ENCODE measurements at regions not wholly inside any gene's neighbourhood (a gene's known extent, or its start where the extent isn't known, plus 50 kb on each side); places are given as distances from the start of the nearest gene placed in this dataset.

GRCh38 chr2:65622951-65623535 is 190.6 kb upstream of the SPRED2 start:
- H3K23ac ChIP-seq (ENCODE audit: insufficient read length) = no peak overlapping the region
- H3K56ac ChIP-seq (replicated peaks; ENCODE audit: insufficient read length, low read depth, low read length) = no peak overlapping the region
- no peaks in the 10 kb centered on the region; a peak in 1 of 7 replicates for H3K27me3 ChIP-seq (replicated peaks in 1 of 4; ENCODE audit: control insufficient read depth in 3 of 4, extremely low read depth in 1 of 4, insufficient read depth in 3 of 4, low read length in 3 of 4)
- ChIA-PET POLR2A (ENCODE audit: partially characterized antibody) (no interaction called here), CTCF (ENCODE audit: partially characterized antibody) (interaction anchor here (1.2 kb wide), 1 partner anchor 412 kb away, joined by 4 read pairs; no protein-coding TSS in a partner anchor)
- H3K4me2 ChIP-seq (ENCODE audit: insufficient read depth in 1 of 2, low read depth in 2 of 2, low read length in 2 of 2) = no peak overlapping the region
- H4K20me1 ChIP-seq (replicated peaks in 1 of 2; ENCODE audit: control insufficient read depth in 1 of 2, insufficient read depth in 2 of 2, low read length in 2 of 2) = no peaks in the 10 kb centered on the region
- no peak overlapping the region for H4K91ac ChIP-seq (replicated peaks; ENCODE audit: insufficient read length, low read length)
- no peak overlapping the region for H2BK120ac ChIP-seq (replicated peaks; ENCODE audit: low read depth, low read length)
- H3K27ac ChIP-seq (ENCODE audit: low read depth, low read length) = no peak overlapping the region
- no peak overlapping the region for H4K5ac ChIP-seq (ENCODE audit: insufficient read length, low read depth, low read length)
- H2AK5ac ChIP-seq (ENCODE audit: low read depth, low read length) = no peak overlapping the region
- H2AFZ ChIP-seq (ENCODE audit: low read length) = no peak overlapping the region
- H3K36me3 ChIP-seq (ENCODE audit: control insufficient read depth in 2 of 4, insufficient read depth in 4 of 4, low read length in 3 of 4) = no peaks in the 10 kb centered on the region
- H3K18ac ChIP-seq (ENCODE audit: extremely low read depth, low read length) = no peak overlapping the region
- DNase-seq (ENCODE audit: low read depth in 1 of 2, low spot score in 2 of 2) (no peak), FAIRE-seq (no peak)
- no peaks in the 10 kb centered on the region for H3K9me3 ChIP-seq (ENCODE audit: insufficient read depth in 2 of 2, low read depth in 1 of 2, low read length in 1 of 2)
- H2BK12ac ChIP-seq (ENCODE audit: low read depth, low read length) = no peak overlapping the region
- no peak overlapping the region for H3K4me3 ChIP-seq (ENCODE audit: extremely low read depth in 1 of 4, insufficient read depth in 2 of 4, low read depth in 3 of 4, low read length in 4 of 4)
- no peaks in the 10 kb centered on the region for H3K4me1 ChIP-seq (replicated peaks in 1 of 4; ENCODE audit: control insufficient read depth in 3 of 4, insufficient read depth in 4 of 4, low read length in 3 of 4)
- H3K9ac ChIP-seq (replicated peaks in 1 of 4; ENCODE audit: extremely low read depth in 1 of 4, low read depth in 3 of 4, low read length in 3 of 4) = no peak overlapping the region
- no peak overlapping the region for H4K8ac ChIP-seq (ENCODE audit: extremely low read depth, insufficient read depth, low read length)
- no peaks in the 10 kb centered on the region for H3K79me2 ChIP-seq (ENCODE audit: control insufficient read depth in 1 of 2, insufficient read depth in 2 of 2, low read length in 2 of 2)
- no peak overlapping the region for H2BK5ac ChIP-seq (ENCODE audit: low read depth, low read length)
- H2BK15ac ChIP-seq (ENCODE audit: low read length) = no peak overlapping the region
- H3K4ac ChIP-seq (replicated peaks; ENCODE audit: insufficient read length, low read depth, low read length) = no peak overlapping the region
- H3K79me1 ChIP-seq (ENCODE audit: low read depth, low read length) = no peaks in the 10 kb centered on the region
- TF ChIP-seq SAP30 (IDR thresholded peaks at IDR 0.05; ENCODE audit: insufficient read depth, insufficient replicate concordance, low read length) (no peak), HDAC2 (IDR thresholded peaks at IDR 0.05; ENCODE audit: borderline replicate concordance in 1 of 2, low read depth in 2 of 2, low read length in 2 of 2) (no peak), SIX5 (IDR thresholded peaks at IDR 0.05; ENCODE audit: low read depth, low read length) (no peak), EZH2 (IDR thresholded peaks at IDR 0.05; ENCODE audit: low read depth, low read length, severe bottlenecking) (no peak)
- WGBS, 2 experiments (ENCODE audit: extremely low coverage in 1 of 2, insufficient coverage in 1 of 2, insufficient read length in 1 of 2, insufficient replicate concordance in 2 of 2, low coverage in 1 of 2, low lambda C conversion rate in 2 of 2, missing lambda C conversion rate in 1 of 2) = 92% methylated on average over 4 of the region's 4 CpGs; no CpG with 5 or more reads in 1 of the 2 experiments
- peaks cover 4% of the 10 kb centered on the region; the same call in 1 of the 2 replicates for H3K23me2 ChIP-seq (ENCODE audit: low read depth, low read length)
- H3K14ac ChIP-seq (ENCODE audit: insufficient read length) = no peak overlapping the region
- H2BK20ac ChIP-seq (ENCODE audit: low read length) = no peak overlapping the region
